ENCODE measurements at regions not wholly inside any gene's neighbourhood (a gene's known extent, or its start where the extent isn't known, plus 50 kb on each side); places are given as distances from the start of the nearest gene placed in this dataset.

GRCh38 chr2:7237466-7237865 lies 320.3 kb downstream of the RNF144A start:
- TF ChIP-seq CTCF (IDR thresholded peaks at IDR 0.05) (no peak), EP300 (IDR thresholded peaks at IDR 0.05) (no peak)
